ENCODE measurements at regions not wholly inside any gene's neighbourhood (a gene's known extent, or its start where the extent isn't known, plus 50 kb on each side); places are given as distances from the start of the nearest gene placed in this dataset.

DNA sequence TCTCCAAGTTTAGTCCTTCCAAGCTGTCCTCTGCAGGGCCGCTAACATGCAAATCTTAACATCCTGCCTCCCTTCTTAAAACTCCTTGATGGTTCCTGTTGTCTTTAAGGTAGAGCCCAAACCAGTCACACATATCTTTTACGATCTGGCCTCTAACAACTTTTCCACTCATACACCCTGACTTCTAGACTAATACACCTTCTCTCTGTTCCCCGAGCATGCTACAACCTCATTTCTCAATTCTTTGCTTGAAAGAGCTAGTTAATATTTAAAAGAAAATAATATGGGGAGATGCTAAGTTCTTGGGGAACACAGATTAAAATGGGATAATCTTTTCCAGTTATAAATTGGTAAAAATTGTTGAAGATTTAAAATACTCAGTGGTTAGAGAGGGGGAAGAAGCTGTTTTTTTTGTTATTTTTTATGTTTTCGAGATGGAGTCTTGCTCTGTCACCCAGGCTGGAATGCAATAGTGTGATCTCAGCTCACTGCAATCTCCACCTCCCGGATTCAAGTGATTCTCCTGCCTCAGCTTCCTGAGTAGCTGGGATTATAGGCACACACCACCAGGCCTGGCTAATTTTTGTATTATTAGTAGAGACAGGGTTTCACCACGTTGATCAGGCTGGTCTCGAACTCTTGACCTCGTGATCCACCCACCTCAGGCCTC is 250.7 kb downstream of the MAFB start:
- DNase-seq (peak in 2 of 5 donors; percentile 24 to 48), FAIRE-seq (no peak)
- Histone ChIP-seq H3K9ac (ENCODE audit: low read length in 3 of 3) (no peak overlapping the region), H3K4me1 (ENCODE audit: control insufficient read depth in 2 of 3, insufficient read depth in 2 of 3, low read depth in 1 of 3, low read length in 3 of 3) (no peaks in the 10 kb centered on the region), H3K27me3 (ENCODE audit: control insufficient read depth, insufficient read depth, low read length) (no peaks in the 10 kb centered on the region), H3K4me3 (ENCODE audit: low read length in 3 of 3) (no peak overlapping the region), H3K36me3 (ENCODE audit: control insufficient read depth in 2 of 3, insufficient read depth in 3 of 3, low read length in 3 of 3) (no peaks in the 10 kb centered on the region), H3K9me3 (ENCODE audit: control insufficient read depth in 2 of 3, insufficient read depth in 1 of 3, low read length in 3 of 3) (no peaks in the 10 kb centered on the region), H3K27ac (ENCODE audit: low read depth in 2 of 2, low read length in 2 of 2) (no peak overlapping the region)
- intact Hi-C loops (cut with DNase I): no loop called here
- TF ChIP-seq, protein P1, sequence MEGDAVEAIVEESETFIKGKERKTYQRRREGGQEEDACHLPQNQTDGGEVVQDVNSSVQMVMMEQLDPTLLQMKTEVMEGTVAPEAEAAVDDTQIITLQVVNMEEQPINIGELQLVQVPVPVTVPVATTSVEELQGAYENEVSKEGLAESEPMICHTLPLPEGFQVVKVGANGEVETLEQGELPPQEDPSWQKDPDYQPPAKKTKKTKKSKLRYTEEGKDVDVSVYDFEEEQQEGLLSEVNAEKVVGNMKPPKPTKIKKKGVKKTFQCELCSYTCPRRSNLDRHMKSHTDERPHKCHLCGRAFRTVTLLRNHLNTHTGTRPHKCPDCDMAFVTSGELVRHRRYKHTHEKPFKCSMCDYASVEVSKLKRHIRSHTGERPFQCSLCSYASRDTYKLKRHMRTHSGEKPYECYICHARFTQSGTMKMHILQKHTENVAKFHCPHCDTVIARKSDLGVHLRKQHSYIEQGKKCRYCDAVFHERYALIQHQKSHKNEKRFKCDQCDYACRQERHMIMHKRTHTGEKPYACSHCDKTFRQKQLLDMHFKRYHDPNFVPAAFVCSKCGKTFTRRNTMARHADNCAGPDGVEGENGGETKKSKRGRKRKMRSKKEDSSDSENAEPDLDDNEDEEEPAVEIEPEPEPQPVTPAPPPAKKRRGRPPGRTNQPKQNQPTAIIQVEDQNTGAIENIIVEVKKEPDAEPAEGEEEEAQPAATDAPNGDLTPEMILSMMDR (IDR thresholded peaks at IDR 0.05; ENCODE audit: borderline replicate concordance, extremely low read depth, insufficient read depth): no peak

GRCh38 chr20:40436011-40436410 is 253.0 kb downstream of the MAFB start:
- Histone ChIP-seq H3K4me3 (ENCODE audit: low read length in 3 of 3) (no peak overlapping the region), H3K9me3 (ENCODE audit: control insufficient read depth in 2 of 3, insufficient read depth in 1 of 3, low read length in 3 of 3) (no peaks in the 10 kb centered on the region), H3K27ac (ENCODE audit: low read depth in 2 of 2, low read length in 2 of 2) (no peak overlapping the region), H3K4me1 (ENCODE audit: control insufficient read depth in 2 of 3, insufficient read depth in 2 of 3, low read depth in 1 of 3, low read length in 3 of 3) (no peaks in the 10 kb centered on the region), H3K9ac (ENCODE audit: low read length in 3 of 3) (no peak overlapping the region), H3K27me3 (ENCODE audit: control insufficient read depth, insufficient read depth, low read length) (no peaks in the 10 kb centered on the region), H3K36me3 (ENCODE audit: control insufficient read depth in 2 of 3, insufficient read depth in 3 of 3, low read length in 3 of 3) (no peaks in the 10 kb centered on the region)
- DNase-seq (no peak), FAIRE-seq (no peak)
- intact Hi-C loops (cut with DNase I): no loop called here
- TF ChIP-seq, protein P1 (IDR thresholded peaks at IDR 0.05; ENCODE audit: borderline replicate concordance, extremely low read depth, insufficient read depth): no peak

DNA sequence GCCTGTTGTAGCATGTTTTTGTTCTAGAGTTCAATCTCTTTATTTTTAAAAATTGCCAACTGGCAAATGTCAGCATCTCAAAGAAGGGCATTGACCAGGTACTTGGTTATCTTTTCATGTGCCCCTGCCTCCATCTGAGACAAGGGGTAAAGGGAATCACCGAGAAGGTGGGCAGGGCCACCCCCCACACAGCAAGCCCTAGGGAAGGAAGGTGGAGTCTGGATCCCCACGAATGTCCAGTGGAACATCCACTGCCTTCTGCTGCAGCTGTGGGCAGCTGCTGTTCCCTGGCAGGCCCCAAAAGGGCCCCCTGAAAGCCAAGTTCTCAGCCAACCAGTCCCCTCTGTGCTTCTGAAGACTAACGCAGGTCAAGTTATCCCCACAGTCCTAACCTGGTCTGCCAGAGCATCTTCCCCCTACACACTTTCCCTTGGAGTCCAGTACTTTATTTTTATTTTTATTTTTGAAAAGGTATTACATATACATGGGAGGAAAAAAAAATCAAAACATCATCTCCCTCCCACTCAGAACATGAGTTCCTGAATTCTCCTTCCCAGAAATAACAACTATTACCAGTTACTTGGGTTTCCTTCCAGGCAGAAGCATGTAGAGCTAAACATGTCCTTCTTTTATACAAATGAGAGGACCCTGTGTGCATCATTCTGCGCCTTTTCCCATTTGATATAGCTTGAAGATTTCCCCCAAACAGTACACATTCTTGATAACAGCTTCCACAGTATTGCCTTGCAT is 253.7 kb downstream of the MAFB start:
- FAIRE-seq: no peak
- Histone ChIP-seq H3K9ac (ENCODE audit: low read length in 3 of 3) (no peak overlapping the region), H3K4me3 (ENCODE audit: low read length in 3 of 3) (no peak overlapping the region), H3K27ac (ENCODE audit: low read depth in 2 of 2, low read length in 2 of 2) (no peak overlapping the region), H3K9me3 (ENCODE audit: control insufficient read depth in 2 of 3, insufficient read depth in 1 of 3, low read length in 3 of 3) (no peaks in the 10 kb centered on the region), H3K4me1 (ENCODE audit: control insufficient read depth in 2 of 3, insufficient read depth in 2 of 3, low read depth in 1 of 3, low read length in 3 of 3) (no peaks in the 10 kb centered on the region), H3K27me3 (ENCODE audit: control insufficient read depth, insufficient read depth, low read length) (no peaks in the 10 kb centered on the region), H3K36me3 (ENCODE audit: control insufficient read depth in 2 of 3, insufficient read depth in 3 of 3, low read length in 3 of 3) (no peaks in the 10 kb centered on the region)
- DNase-seq: no peak
- intact Hi-C loops (cut with DNase I): no loop called here
- TF ChIP-seq, protein P1 (IDR thresholded peaks at IDR 0.05; ENCODE audit: borderline replicate concordance, extremely low read depth, insufficient read depth): no peak

Measured in kidney (tissue), 13 donors.